NCI-H146 treated with DMSO at 0.1 percent for 48 hours (cell line): ENCODE measurements at regions not wholly inside any gene's neighbourhood (a gene's known extent, or its start where the extent isn't known, plus 50 kb on each side); places are given as distances from the start of the nearest gene placed in this dataset.
A peak's percentile ranks its signal among the peaks of the same experiment; 100 is the strongest.

Source experiments
- DNase-seq: peaks from one replicate; lab custom pipeline; 2025; ENCODE audit not compliant: unreplicated experiment; lab: John Stamatoyannopoulos, UW

DNA sequence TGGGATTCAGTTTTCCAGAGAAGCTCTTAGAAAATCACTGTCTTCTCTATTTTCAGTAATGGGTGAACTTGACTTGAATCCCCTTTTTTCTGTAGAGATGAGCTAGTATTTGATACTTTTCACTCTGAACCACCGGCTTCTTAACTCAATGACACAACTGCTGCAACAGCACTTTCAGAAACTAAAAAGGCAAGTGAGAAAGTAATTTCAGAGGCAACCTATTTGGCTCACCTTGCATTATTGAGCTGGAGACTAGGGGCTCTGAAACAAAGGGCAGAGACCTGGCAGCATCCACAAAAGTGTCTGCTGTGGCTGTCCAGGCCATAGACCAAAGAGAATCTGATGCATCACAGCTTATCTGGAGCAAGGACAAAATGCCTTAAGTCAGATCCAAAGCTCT is 289.8 kb upstream of the IRAK1BP1 start:
- DNase-seq: no peak

DNA sequence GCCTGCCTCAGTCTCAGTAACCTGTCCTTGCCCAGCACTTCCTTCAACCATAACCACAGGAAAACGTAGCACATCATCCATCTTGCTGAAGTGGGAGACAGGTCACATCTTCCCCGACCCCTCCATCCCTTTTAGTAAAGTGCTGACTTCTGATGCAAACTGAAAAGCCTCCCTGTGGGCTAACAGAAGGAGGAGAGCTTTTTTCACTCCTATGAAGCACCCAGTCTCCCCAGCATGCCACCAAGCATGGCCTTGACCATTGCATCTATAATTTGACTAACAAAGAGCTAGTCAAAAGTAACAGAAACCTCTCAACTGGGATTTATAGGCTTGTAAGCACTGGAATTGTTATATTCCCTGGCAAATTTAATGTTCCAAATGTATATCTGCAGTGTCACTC is 288.9 kb upstream of the IRAK1BP1 start:
- DNase-seq: peak; percentile 52

DNA sequence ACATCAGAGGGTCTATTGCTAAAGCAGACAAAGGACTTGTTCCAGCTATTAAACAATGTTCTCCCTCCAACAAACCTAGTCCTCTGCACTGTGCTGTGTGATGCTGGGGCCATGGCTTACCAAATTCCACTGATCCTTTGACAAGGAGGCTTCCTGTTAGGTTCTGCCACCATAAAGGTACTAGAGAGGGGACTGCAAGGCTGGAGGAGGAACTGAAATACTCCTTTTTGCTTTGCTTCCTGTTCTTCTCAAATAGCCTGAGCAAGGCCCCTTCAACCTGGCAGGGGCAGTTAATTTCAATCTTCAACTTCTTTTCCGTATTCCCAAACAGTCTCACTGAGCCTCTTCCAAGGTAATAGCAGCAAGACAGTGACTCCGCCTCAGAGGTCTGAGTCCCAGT is 286.4 kb upstream of the IRAK1BP1 start:
- no peak for DNase-seq

DNA sequence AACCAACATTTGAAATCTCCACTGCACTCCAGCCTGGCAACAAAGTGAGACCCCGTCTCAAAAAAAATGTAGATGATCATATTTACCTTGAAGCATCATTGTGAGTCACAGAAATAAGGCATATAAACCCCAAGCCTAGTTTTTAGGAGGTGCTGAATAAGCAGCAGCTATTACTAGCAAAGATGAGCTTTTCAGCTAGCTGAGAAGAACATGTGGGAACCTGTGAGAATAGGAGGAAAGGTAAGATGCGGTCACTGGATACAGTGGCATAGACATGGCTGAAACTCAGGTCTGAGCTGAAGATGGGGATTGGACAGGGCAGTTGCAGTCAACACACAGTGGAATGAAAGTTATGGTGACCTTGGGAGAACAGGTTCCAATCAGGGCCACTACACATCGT is 284.3 kb upstream of the IRAK1BP1 start:
- no peak for DNase-seq

DNA sequence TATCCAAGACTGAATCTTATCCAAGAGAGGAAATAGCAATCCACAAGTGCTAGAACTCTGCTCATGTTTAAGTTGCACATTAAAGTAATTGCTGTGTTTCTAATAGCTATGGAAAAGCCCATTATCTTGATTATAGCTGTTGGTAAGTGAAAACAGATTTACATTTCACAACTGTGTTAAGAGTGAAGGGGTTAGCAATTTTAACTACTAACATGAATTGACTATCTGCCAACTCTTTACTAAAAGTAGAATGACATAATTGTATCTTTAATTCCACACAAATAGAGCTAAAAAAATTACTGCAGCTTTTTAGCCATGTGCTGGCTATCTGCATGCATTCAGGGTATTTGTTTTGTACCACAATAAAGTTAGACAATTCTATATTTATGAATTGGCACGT is 277.9 kb upstream of the IRAK1BP1 start:
- no peak for DNase-seq

DNA sequence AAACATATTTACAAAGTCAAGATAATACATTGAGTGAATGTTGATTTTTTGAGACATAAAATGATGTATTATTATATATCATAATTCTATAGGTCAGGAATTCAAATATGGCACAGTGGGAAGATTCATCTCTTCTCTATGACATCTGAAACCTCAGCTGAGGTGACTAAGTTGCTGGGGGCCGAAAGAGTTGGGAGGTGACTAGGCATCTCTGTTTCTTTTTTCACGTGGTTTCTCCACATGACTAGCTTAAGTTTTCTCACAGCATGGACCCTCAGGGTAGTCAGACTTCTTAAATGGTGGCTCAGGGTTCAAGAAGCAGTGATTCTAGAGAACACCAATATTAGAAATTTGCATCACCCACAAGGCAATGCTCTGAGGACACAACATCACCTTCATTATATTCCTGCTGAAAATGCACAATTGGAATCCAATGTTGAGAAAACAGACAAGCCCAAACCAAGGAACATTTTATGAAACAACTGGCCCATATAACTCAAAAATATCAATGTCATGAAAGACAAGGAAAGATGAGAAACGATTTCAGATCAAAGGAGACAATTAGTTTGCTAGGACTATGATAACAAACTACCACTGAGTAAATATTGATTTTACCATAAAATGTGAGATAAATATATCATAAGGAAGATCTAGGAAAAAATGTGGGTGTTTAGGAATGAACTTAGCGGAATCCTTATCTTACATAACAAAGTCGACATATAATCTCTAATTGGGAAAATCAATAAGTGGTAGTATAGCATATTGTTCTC is 273.3 kb upstream of the IRAK1BP1 start:
- no peak for DNase-seq

DNA sequence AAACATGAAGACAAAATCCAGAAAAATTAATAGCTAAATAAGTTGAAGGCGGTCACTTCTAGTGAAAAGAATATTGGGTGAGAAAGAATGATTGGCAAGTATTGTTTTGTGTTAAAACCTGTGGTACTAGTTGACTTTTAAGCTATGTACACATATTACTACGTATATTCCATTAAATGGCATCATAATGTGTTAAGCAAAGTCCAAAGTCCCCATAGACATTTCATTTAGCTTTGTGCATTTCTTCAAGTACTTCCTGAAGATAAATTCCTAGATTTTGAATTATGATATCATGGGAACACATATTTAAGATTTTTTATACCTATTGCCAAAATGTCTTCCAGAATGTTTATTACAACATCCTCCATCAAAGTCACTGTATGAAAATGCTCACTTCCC is 272.7 kb upstream of the IRAK1BP1 start:
- DNase-seq: no peak

DNA sequence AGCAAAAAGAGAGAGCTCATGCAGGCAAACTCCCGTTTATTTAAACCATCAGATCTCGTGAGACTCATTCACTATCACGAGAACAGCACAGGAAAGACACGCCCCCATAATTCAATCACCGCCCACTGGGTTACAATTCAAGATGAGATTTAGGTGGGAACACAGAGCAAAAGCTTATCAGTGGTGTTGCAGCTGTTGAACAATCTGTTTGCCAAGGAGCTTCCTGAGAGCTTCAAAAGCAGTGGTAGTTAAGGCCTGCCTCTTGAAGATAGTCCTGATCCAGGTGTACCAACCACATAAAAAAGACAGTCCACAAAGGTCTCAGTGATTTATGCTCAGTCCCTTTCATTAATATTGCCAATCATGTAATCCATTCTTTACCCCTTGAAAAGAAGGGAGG is 269.4 kb upstream of the IRAK1BP1 start:
- DNase-seq: no peak

DNA sequence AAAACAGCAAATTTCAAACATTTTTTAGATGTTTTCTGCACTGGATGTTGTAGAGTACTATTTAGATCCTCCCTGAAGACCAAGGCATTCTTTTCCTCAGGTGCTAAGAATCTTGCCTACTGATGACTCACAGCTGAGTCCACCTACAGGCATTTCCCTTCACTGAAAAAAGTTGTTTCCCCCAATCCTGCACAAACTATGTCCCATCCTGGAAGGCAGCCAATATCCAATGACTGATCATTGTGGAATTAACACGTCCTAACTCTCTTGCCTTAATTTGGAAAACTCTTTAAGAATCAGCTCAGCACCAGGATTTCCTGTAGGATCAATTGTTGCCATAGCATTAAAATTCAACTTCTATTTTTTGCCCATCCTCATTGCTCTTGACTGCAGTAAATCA is 268.4 kb upstream of the IRAK1BP1 start:
- DNase-seq: no peak

DNA sequence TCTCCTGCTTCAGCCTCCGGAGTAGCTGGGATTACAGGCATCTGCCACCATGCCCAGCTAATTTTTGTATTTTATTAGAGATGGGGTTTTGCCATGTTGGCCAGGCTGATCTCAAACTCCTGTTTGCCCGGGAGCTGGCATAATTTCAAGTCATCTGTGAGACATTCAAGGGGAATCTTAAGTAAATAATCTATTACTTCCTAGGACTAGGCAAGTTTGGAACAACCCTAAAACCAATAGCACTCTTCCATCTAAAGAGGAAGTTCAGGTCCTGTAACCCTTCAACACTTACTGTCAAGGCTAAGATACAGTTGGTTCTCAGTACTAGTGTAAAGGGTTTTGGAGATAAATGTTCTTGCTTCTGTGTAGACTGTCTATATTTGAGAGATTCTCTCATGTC is 267.8 kb upstream of the IRAK1BP1 start:
- no peak for DNase-seq

DNA sequence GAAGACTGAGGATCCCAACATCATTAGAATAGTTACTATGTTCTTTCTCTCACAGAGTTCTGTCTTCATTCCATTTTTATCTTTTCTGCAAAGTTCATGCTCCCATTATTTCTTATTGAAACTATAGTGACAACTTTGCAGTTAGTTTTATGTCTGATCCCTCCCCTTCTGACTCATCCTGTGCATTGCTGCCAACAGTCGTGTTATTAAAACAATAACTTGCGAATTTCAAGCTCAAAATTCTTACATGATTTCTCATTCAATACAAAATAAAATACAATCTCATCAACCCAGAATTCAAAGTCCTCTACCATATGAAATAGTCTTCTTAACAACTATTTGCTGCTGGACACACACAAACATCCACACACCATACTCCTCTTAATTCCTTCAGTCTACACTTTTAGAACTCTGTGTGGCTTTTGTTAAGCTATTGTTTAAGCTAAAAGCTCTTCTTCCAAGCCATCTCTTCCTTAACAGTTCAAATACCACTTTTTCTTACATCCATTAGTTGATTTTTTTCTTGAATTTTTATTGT is 261.4 kb upstream of the IRAK1BP1 start:
- no peak for DNase-seq

DNA sequence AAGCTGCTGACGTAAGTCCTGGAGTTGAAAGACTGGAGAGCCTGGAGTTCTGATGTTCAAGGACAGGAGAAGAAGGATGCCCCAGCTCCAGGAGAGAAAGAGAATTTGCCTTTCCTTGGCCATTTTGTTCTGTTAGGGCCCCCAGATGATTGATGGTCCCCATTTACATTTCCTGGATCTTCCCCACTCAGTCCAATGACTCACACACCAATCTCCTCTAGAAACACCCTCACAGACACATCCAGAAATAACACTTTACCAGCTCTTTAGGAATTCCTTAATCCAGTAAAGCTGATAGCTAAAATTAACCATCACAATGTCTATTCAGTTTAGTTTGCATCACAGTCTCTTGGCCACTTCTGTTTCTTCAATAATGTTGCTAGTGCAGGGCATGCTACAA is 260.2 kb upstream of the IRAK1BP1 start:
- DNase-seq: no peak

DNA sequence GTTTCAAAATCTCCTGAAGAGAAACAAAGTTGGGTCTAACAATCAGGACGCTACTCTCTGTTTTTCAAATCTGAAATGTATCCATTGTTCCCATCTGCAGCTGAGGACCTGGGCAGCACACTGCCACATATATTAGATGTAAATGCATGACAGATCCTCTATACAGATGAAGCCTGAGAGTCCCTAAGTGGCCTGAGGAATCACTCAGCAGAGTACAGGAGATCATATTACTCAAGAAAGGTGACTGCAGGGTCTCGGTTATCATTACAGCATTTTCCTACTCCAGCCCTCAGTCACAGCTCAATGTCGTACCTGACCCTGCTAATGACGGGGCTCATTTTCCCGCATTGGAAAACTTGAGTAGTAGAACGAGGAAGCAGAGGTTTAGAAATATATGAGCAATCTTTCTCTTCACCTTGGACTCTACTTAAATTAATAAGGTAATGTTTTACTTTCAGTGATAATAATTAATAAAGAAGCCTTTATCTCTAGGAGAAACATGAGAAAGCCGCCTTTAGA is 256.2 kb upstream of the IRAK1BP1 start:
- DNase-seq: no peak

DNA sequence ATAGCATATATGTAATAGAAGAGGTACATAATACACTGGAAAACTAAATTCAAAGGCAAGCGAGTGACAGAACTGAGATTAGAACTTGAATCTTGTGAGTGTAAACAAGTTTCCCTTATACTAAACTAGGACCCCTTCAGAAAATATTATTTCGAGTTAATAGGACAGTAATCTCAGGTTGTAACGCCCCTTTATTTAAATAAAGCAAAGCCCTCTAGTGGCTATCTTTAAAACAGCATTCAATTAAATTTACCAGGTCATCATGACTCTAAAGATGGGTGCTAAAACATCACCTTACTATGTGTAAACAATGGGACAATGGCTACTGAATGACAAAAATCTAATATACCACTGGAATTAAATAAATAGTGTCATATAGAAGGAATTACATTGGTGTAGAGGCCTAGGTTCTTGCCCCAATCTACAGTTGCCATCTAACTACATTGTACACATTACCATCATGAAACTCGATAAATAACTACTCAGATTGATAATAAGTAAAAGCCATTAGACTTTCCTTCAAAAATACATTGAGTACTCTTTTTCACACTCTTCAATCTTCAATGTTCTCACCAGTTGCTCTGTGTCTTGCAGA is 255.4 kb upstream of the IRAK1BP1 start:
- no peak for DNase-seq

DNA sequence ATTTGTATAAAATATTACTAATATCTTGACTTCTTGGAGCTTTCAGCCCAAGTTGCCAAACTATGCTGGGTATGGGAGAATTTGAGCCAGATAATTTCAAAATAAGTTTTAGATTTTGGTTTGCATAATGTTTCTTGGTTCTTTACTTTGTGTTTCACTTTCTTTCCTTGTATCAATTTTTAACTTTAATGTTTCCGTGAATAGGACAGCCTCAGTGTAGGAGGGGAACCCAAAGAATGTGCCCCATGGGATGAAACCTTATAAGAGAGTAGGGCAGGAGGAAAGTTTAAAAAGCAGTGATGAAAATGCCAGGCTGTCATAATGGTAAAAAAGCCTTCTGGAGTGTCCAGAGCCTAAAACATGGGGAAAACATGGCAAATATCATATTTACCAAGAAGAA is 252.4 kb upstream of the IRAK1BP1 start:
- no peak for DNase-seq

DNA sequence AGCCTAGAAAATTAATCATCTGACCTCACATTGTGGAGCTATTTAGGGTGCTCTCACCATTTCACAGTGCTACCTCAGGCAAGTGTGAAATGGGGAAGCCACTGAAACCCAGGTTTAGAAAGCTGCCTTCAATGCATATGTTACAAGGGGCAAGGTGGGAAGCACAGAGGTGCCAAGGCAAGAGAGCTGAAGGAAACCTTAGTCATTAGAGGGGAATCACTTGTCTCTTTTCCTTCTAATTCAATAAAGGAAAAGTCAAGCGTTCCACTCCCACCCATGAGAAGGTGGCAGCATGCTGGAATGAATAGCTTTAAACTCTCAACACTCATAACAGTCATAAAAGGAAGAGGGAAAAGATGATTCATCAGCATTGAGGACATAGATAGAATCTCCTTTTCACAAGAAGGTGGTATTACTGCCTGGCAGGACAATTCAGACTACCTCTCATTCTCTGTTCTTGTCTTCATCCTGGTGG is 251.9 kb upstream of the IRAK1BP1 start:
- no peak for DNase-seq

DNA sequence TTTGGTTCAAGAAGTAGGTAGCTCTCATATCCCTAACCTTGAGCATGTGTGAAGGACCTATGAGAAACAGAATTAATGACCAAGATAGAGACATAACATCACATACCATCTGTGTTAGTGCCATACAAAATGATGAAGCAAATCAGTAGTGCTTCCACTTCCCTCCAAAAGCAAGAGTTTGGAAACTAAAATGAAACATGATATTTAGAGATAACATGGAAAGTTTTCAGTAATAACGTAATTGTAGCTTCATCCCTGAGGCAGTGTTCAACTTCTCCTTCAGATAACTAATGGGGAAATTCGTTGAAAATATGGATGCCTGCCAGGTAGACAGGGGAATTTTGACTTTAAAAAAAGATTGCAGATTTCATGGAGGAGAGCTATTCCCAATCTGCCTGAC is 248.4 kb upstream of the IRAK1BP1 start:
- no peak for DNase-seq

DNA sequence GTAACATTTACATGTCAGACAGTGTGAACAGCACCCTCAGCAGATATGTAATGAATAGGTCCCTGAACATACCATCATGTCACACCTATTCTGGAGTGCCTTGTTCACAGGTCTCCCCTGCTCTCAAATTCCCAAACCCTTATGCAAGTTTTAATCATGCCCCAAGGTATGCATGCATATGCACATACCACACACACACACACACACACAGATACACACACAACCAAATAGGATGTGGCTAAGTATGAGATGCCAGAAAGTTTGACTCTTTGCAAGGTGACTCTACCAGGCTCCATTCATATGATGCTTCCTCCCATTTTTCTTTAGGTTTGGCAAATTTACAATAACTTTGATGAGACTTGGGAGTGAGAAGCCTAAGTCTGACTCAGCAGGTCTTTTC is 243.8 kb upstream of the IRAK1BP1 start:
- DNase-seq: no peak

DNA sequence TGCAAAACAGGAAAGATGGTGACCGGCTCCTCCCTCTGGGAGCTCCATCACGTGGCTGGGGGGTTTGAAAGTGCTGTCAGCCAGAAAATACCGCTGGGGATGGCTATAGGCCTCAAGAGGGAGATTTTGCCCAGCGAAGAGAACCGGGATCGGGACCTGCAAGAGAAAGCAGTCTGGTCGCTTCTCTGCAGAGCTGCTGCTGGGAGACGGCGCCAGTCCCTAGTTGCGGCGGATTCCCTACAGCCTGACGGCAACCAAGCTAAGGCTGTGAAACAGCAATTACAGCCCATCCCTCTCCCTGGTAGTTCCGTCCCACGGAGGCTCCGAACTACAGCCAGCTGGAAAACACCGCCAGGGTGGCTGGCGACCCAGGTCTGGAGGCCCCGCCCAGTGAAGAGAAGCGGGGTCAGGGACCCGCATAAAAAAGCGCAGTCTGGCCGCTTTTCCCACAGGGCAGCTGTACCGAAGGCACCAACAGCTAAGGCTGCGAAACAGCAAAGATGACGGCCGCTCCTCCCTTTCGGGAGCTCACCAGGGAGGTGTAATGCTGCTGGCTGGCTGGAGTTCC is 238.1 kb upstream of the IRAK1BP1 start:
- no peak for DNase-seq

DNA sequence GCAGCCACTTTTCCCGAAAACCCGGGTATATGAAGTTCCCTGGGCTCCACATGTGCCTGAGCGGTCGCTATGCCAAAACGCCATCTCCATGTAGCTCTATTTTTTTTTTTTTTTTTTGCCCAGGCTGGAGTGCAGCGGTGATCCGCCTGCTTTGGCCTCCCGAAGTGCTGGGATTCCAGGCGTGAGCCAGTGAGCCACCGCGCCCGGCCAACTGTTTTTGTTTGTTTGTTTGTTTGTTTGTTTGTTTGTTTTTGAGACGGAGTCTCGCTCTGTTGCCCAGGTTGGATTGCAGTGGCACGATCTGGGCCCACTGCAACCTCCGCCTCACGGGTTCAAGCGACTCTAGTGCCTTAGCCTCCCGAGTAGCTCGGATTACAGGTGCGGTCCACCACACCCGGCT is 237.5 kb upstream of the IRAK1BP1 start:
- DNase-seq: no peak

DNA sequence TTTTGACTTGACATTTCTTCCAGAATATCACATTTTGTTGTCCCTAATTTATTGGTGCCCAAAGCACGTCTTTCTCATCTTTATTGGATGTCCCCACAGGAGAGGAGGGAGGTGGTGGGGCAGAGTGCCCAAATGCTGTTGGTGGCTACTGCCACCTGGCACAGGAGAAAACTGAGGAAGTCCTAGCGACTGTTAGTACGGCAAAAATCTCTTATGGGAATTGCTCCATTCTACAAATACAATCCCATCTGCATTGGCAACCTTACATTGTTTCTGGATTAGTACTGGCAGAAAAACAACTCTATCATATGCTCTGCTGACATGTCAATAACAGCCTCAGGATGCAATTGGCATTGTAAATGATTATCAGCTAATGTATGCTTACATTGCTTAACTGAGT is 235.4 kb upstream of the IRAK1BP1 start:
- DNase-seq: no peak
